Right cardiac atrium (tissue), 5 donors: ENCODE measurements at regions not wholly inside any gene's neighbourhood (a gene's known extent, or its start where the extent isn't known, plus 50 kb on each side); places are given as distances from the start of the nearest gene placed in this dataset.
A peak's percentile ranks its signal among the peaks of the same experiment; 100 is the strongest.

Experiments used
- ATAC-seq, 2 donors: fragments of 200-7000 bp; cut with Tn5 transposase; one replicate each; pipeline versions ENCODE4 v1.8.0 to v1.9.1; 2020; ENCODE audit warnings: moderate library complexity in 2 of 2, mild to moderate bottlenecking in 1 of 2
- DNase-seq, 3 donors: peaks; one replicate each; pipeline ENCODE4 v3.0.0-alpha.2; 2020
- H3K27ac ChIP-seq: one replicate; pipeline ENCODE4 v1.5.1; 2013; ENCODE audit warnings: mild to moderate bottlenecking, low read length, control low read depth, moderate library complexity
- H3K27me3 ChIP-seq: one replicate; pipeline ENCODE4 v1.6.1; 2013; ENCODE audit not compliant: control insufficient read depth, insufficient read depth
- H3K4me1 ChIP-seq: one replicate; pipeline ENCODE4 v1.6.1; 2013; ENCODE audit warnings: low read length; ENCODE audit not compliant: control insufficient read depth, insufficient read depth
- H3K4me3 ChIP-seq: one replicate; pipeline ENCODE4 v1.5.1; 2013; ENCODE audit warnings: low read length, control low read depth
- H3K9me3 ChIP-seq: one replicate; pipeline ENCODE4 v1.6.1; 2013; ENCODE audit warnings: low read length; ENCODE audit not compliant: control insufficient read depth
- WGBS: extraction: QIAGEN DNeasy Blood & Tissue Kit; methylation state at CpG from one replicate; pipeline ENCODE4 v1.1.7; 2013; 5-methylcytosine and 5-hydroxymethylcytosine counted together
- intact Hi-C, 4 donors: fragments of 100-400 bp; cut with DNase I; formaldehyde crosslinking; loops; one replicate each; pipeline versions ENCODE4 v1.11.0 to v1.14.0; 2022 to 2023
- donor health status: healthy with polysubstance abuse.
- donor health status: DM: no; HTN: yes; CAD: no.
- donor health status: DM: no; HTN: no; CAD: no.
- donor health status: DM: no; HTN: yes; CAD: no; lungs with severe emphysema.
- donor health status: DM: yes; HTN: yes; CAD: no.

- no peaks in the 10 kb centered on the region for H3K4me1 ChIP-seq
- H3K4me3 ChIP-seq: no peak overlapping the region
- no peak for DNase-seq
- intact Hi-C loops: no loop called here
- H3K27me3 ChIP-seq: no peaks in the 10 kb centered on the region
- H3K27ac ChIP-seq: no peak overlapping the region
- H3K9me3 ChIP-seq: no peaks in the 10 kb centered on the region
- WGBS: 93% methylated on average over 4 of the region's 4 CpGs
- ATAC-seq: no peak
These were observed 227.6 kb upstream of the FOXN3 start for GRCh38 chr14:89644641-89645040.

DNA sequence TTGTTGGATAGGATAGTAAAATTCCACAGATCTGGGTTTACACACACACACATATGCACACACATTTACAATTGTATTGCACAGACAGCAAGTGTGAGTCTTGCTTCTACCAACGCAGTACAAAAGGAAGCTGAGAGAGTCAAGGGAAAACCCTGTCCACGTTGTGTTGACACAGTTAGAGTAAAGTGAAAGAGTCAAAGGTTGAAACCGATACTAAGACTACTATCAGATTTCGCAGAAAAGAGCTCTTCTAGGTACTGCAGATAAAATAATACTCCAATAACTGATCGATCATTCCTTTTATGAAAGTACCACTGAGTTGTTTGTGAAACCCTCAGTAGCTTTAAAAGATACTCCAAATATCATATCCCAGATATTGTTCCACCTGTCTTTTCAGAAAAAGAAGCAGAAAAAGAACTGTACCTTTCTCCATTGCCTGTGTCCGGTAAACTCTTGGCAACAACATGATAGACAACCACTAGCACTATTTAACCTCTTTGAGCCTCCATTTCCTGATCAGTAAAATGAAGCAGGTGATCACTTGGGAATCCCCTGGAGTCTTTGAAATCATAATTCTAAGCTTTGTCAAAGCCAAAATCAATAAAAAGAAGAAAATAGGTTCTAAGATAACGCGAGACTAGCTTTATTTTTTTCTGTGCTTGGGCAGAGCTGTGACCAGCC is 224.6 kb upstream of the FOXN3 start:
- Histone ChIP-seq H3K27ac (no peak overlapping the region), H3K4me1 (no peaks in the 10 kb centered on the region), H3K9me3 (no peaks in the 10 kb centered on the region), H3K4me3 (no peak overlapping the region), H3K27me3 (no peaks in the 10 kb centered on the region)
- intact Hi-C loops: no loop called here
- 82% methylated on average over 8 of the region's 8 CpGs for WGBS
- DNase-seq (no peak), ATAC-seq (no peak)

- Histone ChIP-seq H3K4me1 (no peaks in the 10 kb centered on the region), H3K27ac (no peak overlapping the region), H3K4me3 (no peak overlapping the region), H3K27me3 (no peaks in the 10 kb centered on the region), H3K9me3 (no peaks in the 10 kb centered on the region)
- ATAC-seq: no peak
- no peak for DNase-seq
- intact Hi-C loops: no loop called here
- WGBS: 60% methylated on average over 2 of the region's 2 CpGs
These were observed 223.1 kb upstream of the FOXN3 start for GRCh38 chr14:89640141-89640540.

GRCh38 chr14:89639687-89640086 is 222.7 kb upstream of the FOXN3 start:
- 100% methylated on average over 1 of the region's 1 CpG for whole genome bisulfite sequencing
- intact Hi-C loops: loop anchor here in 1 of 4 donors (10.0 kb wide), 1 partner anchor 55 kb away; no protein-coding TSS in a partner anchor

GRCh38 chr14:89638891-89639290 is 221.9 kb upstream of the FOXN3 start:
- Histone ChIP-seq H3K9me3 (no peaks in the 10 kb centered on the region), H3K27ac (no peak overlapping the region), H3K4me3 (no peak overlapping the region), H3K4me1 (no peaks in the 10 kb centered on the region), H3K27me3 (no peaks in the 10 kb centered on the region)
- DNase-seq (no peak), ATAC-seq (no peak)
- WGBS: 69% methylated on average over 4 of the region's 4 CpGs
- intact Hi-C loops: loop anchor here in 1 of 4 donors (10.0 kb wide), 1 partner anchor 56 kb away; no protein-coding TSS in a partner anchor

More at GRCh38 chr14:89639687-89640086, 222.7 kb upstream of the FOXN3 start:
- Histone ChIP-seq H3K9me3 (no peaks in the 10 kb centered on the region), H3K27ac (no peak overlapping the region), H3K4me3 (no peak overlapping the region), H3K4me1 (no peaks in the 10 kb centered on the region), H3K27me3 (no peaks in the 10 kb centered on the region)
- DNase-seq (no peak), ATAC-seq (no peak)

DNA sequence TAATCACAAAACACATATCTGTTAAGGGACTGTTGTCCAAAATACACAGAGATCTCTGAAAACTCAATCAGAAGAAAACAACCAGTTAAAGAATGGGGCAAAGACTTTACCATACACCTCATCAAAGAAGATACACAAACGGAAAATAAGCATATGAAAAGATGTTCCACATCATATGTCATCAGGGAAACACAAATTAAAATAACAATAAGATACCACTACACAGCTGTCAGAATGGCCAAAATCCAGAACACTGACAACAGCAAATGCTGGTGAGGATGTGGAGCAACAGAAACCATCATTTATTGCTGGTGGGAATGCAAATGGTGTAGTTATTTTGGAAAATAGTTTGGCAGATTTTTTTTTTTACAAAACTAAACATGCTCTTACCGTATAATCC is 220.5 kb upstream of the FOXN3 start:
- Histone ChIP-seq H3K4me1 (no peaks in the 10 kb centered on the region), H3K27me3 (no peaks in the 10 kb centered on the region), H3K9me3 (no peaks in the 10 kb centered on the region), H3K27ac (no peak overlapping the region), H3K4me3 (no peak overlapping the region)
- ATAC-seq (no peak), DNase-seq (no peak)
- intact Hi-C loops: loop anchor here in 1 of 4 donors (10.0 kb wide), 1 partner anchor 57 kb away; no protein-coding TSS in a partner anchor
- WGBS: 69% methylated on average over 2 of the region's 2 CpGs

DNA sequence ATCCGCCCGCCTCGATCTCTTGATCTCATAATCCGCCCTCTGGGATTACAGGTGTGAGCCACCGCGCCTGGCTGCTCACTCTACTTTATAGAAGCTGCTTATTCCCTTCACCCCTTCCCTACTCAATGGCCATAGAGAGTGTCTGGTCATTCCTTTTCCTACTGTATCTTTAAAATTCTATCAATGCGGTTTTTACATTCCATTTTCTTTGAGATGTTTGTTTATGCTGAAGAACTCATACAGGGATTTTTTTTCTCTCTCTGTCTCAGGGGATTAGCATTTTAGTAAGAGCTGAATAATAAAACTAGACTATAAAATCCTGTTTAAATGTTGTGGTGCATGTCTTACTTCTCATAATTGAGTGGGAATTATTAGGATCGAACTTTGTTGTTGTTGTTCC is 218.6 kb upstream of the FOXN3 start:
- 95% methylated on average over 8 of the region's 8 CpGs for WGBS
- Histone ChIP-seq H3K4me1 (no peaks in the 10 kb centered on the region), H3K9me3 (no peaks in the 10 kb centered on the region), H3K4me3 (no peak overlapping the region), H3K27ac (no peak overlapping the region), H3K27me3 (no peaks in the 10 kb centered on the region)
- DNase-seq (no peak), ATAC-seq (no peak)
- intact Hi-C loops: loop anchor here in 1 of 4 donors (10.0 kb wide), 1 partner anchor 59 kb away; no protein-coding TSS in a partner anchor

- Histone ChIP-seq H3K4me1 (no peaks in the 10 kb centered on the region), H3K27me3 (no peaks in the 10 kb centered on the region), H3K4me3 (no peak overlapping the region), H3K27ac (no peak overlapping the region), H3K9me3 (no peaks in the 10 kb centered on the region)
- DNase-seq: no peak
- ATAC-seq: no peak
- intact Hi-C loops: loop anchor here in 1 of 4 donors (10.0 kb wide), 1 partner anchor 61 kb away; no protein-coding TSS in a partner anchor
- 91% methylated on average over 1 of the region's 1 CpG for WGBS
These were observed 217.0 kb upstream of the FOXN3 start for GRCh38 chr14:89634037-89634436.

DNA sequence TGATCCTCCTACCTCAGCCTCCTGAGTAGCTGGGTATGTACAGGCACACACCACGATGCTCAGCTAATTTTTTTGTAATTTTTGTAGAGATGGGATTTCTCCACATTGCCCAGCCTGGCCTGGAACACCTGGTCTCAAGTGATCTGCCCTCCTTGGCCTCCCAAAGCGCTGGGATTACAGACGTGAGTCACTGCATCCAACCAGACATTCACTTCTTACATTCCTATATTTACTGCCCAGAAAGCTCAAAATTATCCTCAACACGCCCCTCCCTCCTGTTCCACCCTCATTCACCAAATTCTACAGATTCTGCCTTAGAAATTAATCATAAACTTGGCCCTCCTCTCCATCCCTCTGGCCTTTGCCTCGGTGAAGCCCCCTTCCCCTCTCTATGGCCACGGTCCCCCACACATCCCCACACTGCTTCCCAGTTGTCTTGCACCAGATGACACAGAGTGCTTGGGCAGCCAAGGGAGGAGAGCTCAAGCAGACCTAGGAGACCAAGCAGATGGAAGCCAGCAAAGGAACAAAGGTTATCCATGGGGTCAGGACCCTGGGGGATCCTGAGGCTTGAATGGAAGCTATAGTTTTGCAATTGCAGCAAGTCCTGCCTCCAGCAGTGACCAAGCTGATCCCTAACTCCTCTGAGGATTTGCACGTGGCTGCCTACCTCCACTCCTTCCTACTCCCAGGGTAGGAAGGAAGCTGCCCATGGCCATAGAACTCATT is 213.2 kb upstream of the FOXN3 start:
- ATAC-seq: peak in 1 of 2 donors; percentile 27
- no peaks in the 10 kb centered on the region for H3K9me3 ChIP-seq
- intact Hi-C loops: loop anchor here in 1 of 4 donors (10.0 kb wide), 1 partner anchor 65 kb away; no protein-coding TSS in a partner anchor

DNA sequence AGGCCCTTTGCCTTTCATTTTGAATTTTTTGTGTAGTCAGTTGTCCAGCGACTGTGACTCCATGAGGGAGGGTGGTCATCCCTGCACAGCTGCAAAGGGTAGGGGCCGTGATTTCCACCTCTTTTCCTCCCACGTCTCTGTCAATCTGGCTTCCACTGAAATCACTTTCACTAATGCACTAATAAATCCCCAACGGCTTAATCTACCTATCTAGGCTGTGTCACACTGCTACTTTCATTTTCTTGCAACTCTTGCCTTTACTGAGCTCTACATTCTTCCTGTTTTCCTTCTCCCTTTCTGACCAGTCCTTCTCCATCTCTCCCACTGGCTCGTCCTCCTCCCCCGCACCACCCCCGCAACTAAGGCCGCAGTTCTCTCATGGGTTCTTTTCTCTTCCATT is 212.3 kb upstream of the FOXN3 start:
- no peaks in the 10 kb centered on the region for H3K27me3 ChIP-seq
- whole genome bisulfite sequencing: 67% methylated on average over 8 of the region's 8 CpGs
- no peak overlapping the region for H3K4me3 ChIP-seq
- ATAC-seq (no peak), DNase-seq (no peak)
- intact Hi-C loops: loop anchor here in 1 of 4 donors (10.0 kb wide), 1 partner anchor 75 kb away; no protein-coding TSS in a partner anchor
- H3K27ac ChIP-seq: no peak overlapping the region
- H3K9me3 ChIP-seq: no peaks in the 10 kb centered on the region
- H3K4me1 ChIP-seq: no peaks in the 10 kb centered on the region

More for the DNA sequence above, 213.2 kb upstream of the FOXN3 start:
- DNase-seq: no peak
- no peak overlapping the region for H3K4me3 ChIP-seq
- H3K4me1 ChIP-seq: no peaks in the 10 kb centered on the region
- H3K27me3 ChIP-seq: no peaks in the 10 kb centered on the region
- 84% methylated on average over 7 of the region's 7 CpGs for WGBS
- H3K27ac ChIP-seq: no peak overlapping the region

DNA sequence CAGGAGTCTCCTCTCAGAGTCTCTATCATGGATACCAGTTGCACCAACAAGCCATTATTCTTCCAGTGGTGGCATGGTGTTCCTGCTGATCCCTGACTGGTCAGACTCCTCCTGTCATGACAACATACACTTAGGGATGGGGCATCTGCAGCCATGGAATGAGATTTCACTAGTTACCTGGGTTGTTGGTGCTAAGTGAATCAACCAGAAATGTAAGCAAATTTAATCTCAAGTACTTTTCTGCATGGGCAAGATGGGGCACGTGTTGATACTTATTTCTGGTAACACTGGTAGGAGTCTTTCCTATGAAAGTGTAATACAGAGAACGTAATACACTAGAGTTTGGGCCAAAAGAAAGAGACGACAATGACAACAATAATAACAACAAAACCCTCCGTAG is 211.5 kb upstream of the FOXN3 start:
- Histone ChIP-seq H3K27ac (no peak overlapping the region), H3K4me1 (no peaks in the 10 kb centered on the region), H3K4me3 (no peak overlapping the region), H3K27me3 (no peaks in the 10 kb centered on the region), H3K9me3 (no peaks in the 10 kb centered on the region)
- ATAC-seq (no peak), DNase-seq (no peak)
- intact Hi-C loops: loop anchor here in 1 of 4 donors (10.0 kb wide), 1 partner anchor 76 kb away; no protein-coding TSS in a partner anchor
- WGBS: 86% methylated on average over 4 of the region's 4 CpGs
